Lung (tissue), 11 donors: ENCODE measurements at regions not wholly inside any gene's neighbourhood (a gene's known extent, or its start where the extent isn't known, plus 50 kb on each side); places are given as distances from the start of the nearest gene placed in this dataset.

Experiments used
- ATAC-seq: fragments of 200-7000 bp; cut with Tn5 transposase; one replicate; pipeline ENCODE4 v1.9.1; 2020; ENCODE audit warnings: moderate number of reproducible peaks; ENCODE audit not compliant: insufficient read depth, low FRiP score
- DNase-seq, 3 donors: peaks; one replicate each; pipeline ENCODE4 v3.0.0-alpha.2; 2013 to 2017
- H3K27ac ChIP-seq, 2 donors: one replicate each; pipeline ENCODE4 v1.5.1; 2013; ENCODE audit warnings: mild to moderate bottlenecking in 2 of 2, moderate library complexity in 2 of 2, control low read depth in 1 of 2, inconsistent platforms in 1 of 2, low read depth in 1 of 2, low read length in 1 of 2
- H3K27me3 ChIP-seq, 3 donors: one replicate each; pipeline ENCODE4 v1.5.1; 2013; ENCODE audit warnings: low read length in 2 of 3; ENCODE audit not compliant: control insufficient read depth in 3 of 3, insufficient read depth in 3 of 3
- H3K36me3 ChIP-seq, 4 donors: one replicate each; pipeline ENCODE4 v1.5.1; 2013; ENCODE audit warnings: low read length in 4 of 4, mild to moderate bottlenecking in 1 of 4, moderate library complexity in 1 of 4; ENCODE audit not compliant: control insufficient read depth in 4 of 4, insufficient read depth in 4 of 4
- H3K4me1 ChIP-seq, 5 donors: one replicate each; pipeline ENCODE4 v1.5.1; 2013; ENCODE audit warnings: low read length in 5 of 5, mild to moderate bottlenecking in 2 of 5, moderate library complexity in 1 of 5; ENCODE audit not compliant: control insufficient read depth in 5 of 5, insufficient read depth in 5 of 5
- H3K4me3 ChIP-seq: one replicate; pipeline ENCODE4 v1.5.1; 2013; ENCODE audit warnings: mild to moderate bottlenecking, control low read depth, moderate library complexity
- H3K9ac ChIP-seq, 2 donors: one replicate each; pipeline ENCODE4 v1.5.1; 2013; ENCODE audit warnings: low read length in 2 of 2, control low read depth in 1 of 2; ENCODE audit not compliant: insufficient read depth in 1 of 2
- H3K9me3 ChIP-seq, 4 donors: one replicate each; pipeline ENCODE4 v1.5.1; 2013; ENCODE audit warnings: low read length in 3 of 4, mild to moderate bottlenecking in 1 of 4, moderate library complexity in 1 of 4; ENCODE audit not compliant: control insufficient read depth in 4 of 4, insufficient read depth in 3 of 4
- WGBS, 2 donors: extraction: QIAGEN DNeasy Blood & Tissue Kit; methylation state at CpG; one replicate each; pipeline ENCODE4 v1.1.7; 2013; 5-methylcytosine and 5-hydroxymethylcytosine counted together
- TF ChIP-seq, protein P1 (sequence below): IDR thresholded peaks from 2 replicates; pipeline ENCODE4 v1.5.1; 2012; ENCODE audit warnings: mild to moderate bottlenecking; ENCODE audit errors: control extremely low read depth, extremely low read depth
- donor health status: control.
- donor health status: control.
- donor health status: Bipolar disorder and iron deficiency.
- donor health status: healthy.
- donor health status: DM: yes; HTN: yes; CAD: no.

DNA sequence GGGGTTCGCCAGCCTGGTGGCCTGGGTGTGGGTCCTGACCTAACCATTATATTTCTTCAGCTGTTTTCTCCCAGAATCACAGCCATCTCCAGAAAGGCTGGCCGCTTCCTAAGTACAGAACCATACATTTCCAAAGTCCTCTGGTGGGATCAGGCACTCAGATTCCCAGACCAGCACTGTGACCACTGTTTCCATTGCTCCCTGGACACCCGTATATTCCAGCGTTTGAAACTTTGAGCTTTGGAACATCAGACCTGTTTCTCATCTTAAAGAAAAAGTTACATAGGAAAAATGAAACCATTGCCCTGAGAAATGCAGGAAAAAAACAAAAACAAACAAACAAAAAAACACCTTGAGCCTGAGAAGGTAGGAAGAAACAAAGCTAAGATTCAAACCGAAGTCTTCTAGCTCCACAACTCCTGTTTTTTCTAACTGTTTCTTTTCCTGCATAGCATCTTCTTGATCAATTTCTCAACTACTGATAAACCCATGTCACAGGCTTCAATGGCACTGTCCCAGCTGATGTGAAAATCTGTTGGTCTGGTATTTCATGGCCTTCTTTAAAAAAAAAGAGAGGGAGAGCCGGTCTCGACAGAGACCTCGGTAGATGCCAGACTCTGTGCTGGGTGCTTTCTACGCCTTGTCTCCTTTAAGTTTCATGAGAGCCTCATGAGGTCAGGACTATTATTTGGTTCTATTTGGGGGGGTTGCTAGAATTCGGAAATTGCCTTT lies 221.3 kb downstream of the TOMM20 start:
- Histone ChIP-seq H3K4me3 (no peak overlapping the region), H3K27me3 (no peaks in the 10 kb centered on the region), H3K36me3 (no peaks in the 10 kb centered on the region), H3K27ac (peak overlapping the region in 1 of 2 donors; percentile 8), H3K4me1 (peaks cover 6 to 18% (median 8%) of the 10 kb centered on the region in 5 donors), H3K9me3 (no peaks in the 10 kb centered on the region), H3K9ac (peak overlapping the region; percentile 4 to 52)
- WGBS, 2 donors = 82 to 88% methylated on average over 10 of the region's 10 CpGs
- TF ChIP-seq, protein P1, sequence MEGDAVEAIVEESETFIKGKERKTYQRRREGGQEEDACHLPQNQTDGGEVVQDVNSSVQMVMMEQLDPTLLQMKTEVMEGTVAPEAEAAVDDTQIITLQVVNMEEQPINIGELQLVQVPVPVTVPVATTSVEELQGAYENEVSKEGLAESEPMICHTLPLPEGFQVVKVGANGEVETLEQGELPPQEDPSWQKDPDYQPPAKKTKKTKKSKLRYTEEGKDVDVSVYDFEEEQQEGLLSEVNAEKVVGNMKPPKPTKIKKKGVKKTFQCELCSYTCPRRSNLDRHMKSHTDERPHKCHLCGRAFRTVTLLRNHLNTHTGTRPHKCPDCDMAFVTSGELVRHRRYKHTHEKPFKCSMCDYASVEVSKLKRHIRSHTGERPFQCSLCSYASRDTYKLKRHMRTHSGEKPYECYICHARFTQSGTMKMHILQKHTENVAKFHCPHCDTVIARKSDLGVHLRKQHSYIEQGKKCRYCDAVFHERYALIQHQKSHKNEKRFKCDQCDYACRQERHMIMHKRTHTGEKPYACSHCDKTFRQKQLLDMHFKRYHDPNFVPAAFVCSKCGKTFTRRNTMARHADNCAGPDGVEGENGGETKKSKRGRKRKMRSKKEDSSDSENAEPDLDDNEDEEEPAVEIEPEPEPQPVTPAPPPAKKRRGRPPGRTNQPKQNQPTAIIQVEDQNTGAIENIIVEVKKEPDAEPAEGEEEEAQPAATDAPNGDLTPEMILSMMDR = no peak
- ATAC-seq (no peak), DNase-seq (no peak)

DNA sequence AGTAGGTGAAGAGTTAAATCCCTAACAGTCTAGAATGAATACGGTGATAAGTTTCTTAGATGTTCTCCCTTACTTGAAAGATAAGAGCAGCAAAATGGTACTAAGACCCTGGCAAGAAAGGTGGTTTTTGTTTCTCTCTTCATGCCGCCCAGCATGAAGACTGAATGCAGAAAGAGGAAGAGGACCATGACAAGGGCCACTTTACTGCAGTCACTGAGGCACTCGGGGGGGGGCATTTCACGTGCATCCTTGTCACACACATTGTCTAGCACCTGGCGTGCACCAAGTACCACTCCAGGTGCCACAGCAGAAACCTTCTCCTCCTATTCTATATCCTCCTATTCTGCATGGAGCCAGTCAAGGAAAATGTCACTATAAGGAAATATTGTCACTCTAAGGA lies 222.0 kb downstream of the TOMM20 start:
- H3K36me3 ChIP-seq = no peaks in the 10 kb centered on the region
- TF ChIP-seq, protein P1 = no peak
- H3K27me3 ChIP-seq = no peaks in the 10 kb centered on the region
- no peak overlapping the region for H3K9ac ChIP-seq
- peaks cover 3 to 18% (median 6%) of the 10 kb centered on the region in 5 donors for H3K4me1 ChIP-seq
- WGBS, 2 donors = 80 to 82% methylated on average over 5 of the region's 5 CpGs
- H3K9me3 ChIP-seq = no peaks in the 10 kb centered on the region
- ATAC-seq (no peak), DNase-seq (no peak)
- no peak overlapping the region for H3K4me3 ChIP-seq
- no peak overlapping the region for H3K27ac ChIP-seq

DNA sequence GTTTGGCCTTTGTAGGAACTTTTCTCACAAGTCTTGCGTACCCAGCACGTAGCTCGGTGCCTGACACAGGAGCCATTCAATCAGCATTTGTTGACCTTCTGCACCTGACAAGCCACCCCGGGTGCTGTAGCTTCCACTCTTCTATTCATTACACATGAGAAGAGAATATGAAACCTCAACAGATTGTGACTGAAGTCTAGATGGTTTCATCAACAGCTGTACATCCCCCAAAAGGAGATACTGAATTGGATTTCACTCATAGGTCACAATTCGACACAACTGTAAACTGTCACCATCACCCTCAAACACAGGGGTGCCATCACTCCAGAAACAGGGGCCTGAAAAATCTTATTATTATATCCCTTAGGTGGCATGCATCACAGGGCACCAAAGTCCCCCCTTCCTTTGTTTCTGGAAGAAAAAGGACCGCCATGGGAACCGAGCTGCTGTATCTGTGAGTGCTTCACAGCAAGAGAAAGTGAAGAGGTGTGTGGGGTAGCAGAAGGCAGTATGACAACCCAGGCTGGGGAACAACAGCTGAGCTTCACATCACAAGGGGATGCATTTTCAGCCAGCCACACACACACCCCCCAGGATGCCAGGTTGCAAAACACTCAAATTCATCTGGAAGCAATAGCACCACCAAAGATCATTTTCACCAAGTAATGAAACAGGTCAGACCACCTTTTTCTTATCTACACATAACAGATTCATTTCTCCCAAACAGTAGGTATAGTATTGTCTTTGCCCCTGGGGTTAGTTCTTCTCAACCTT lies 225.7 kb downstream of the TOMM20 start:
- Histone ChIP-seq H3K9ac (no peak overlapping the region), H3K9me3 (no peaks in the 10 kb centered on the region), H3K4me1 (peaks cover 5 to 21% (median 14%) of the 10 kb centered on the region in 5 donors), H3K27me3 (no peaks in the 10 kb centered on the region), H3K27ac (no peak overlapping the region), H3K36me3 (no peaks in the 10 kb centered on the region), H3K4me3 (no peak overlapping the region)
- no peak for ATAC-seq
- no peak for DNase-seq
- WGBS, 2 donors = 94 to 96% methylated on average over 7 of the region's 7 CpGs
- TF ChIP-seq, protein P1 = no peak
